B cell (primary cell): ENCODE measurements at regions not wholly inside any gene's neighbourhood (a gene's known extent, or its start where the extent isn't known, plus 50 kb on each side); places are given as distances from the start of the nearest gene placed in this dataset.

Experiments used
- ATAC-seq: fragments of 200-7000 bp; cut with Tn5 transposase; one replicate; pipeline ENCODE4 v1.10.0; 2021; ENCODE audit warnings: low read depth, mild to moderate bottlenecking, moderate number of reproducible peaks, moderate library complexity
- CTCF ChIA-PET: fragments of 350-600 bp; sonication (Branson Sonifier 250); formaldehyde crosslinking; loops from one replicate; lab custom pipeline; 2021; ENCODE audit warnings: antibody characterized with exemption, inconsistent platforms; lab: Charles Lee
- POLR2A ChIA-PET: fragments of 350-600 bp; sonication (Branson Sonifier 250); formaldehyde crosslinking; loops from one replicate; lab custom pipeline; 2021; ENCODE audit warnings: antibody characterized with exemption; lab: Charles Lee
- DNase-seq: peaks from one replicate; pipeline ENCODE4 v3.0.0; 2013
- H2AFZ ChIP-seq: 2 replicates; pipeline ENCODE4 v1.6.1; 2012; ENCODE audit warnings: mild to moderate bottlenecking, low read depth, low read length; ENCODE audit not compliant: insufficient read depth, poor library complexity, severe bottlenecking
- H3K27ac ChIP-seq, 2 donors: 1 replicate in 1 of 2; 2 replicates in 1 of 2; pipeline ENCODE4 v1.5.1; 2012 to 2013; ENCODE audit warnings: low read length in 2 of 2, mild to moderate bottlenecking in 2 of 2, moderate library complexity in 1 of 2
- H3K27me3 ChIP-seq, 4 experiments: fragments of 200-600 bp in 1 of 4; sonication (generic) in 1 of 4; replicated peaks in 1 of 4; 1 replicate in 2 of 4; 2 replicates in 2 of 4; pipeline versions ENCODE4 v1.6.1 to v1.7.0; 2013 to 2016; ENCODE audit warnings: low read length in 3 of 4, mild to moderate bottlenecking in 2 of 4, mixed read lengths in 1 of 4, moderate library complexity in 1 of 4; ENCODE audit not compliant: insufficient read depth in 4 of 4, control insufficient read depth in 3 of 4; ENCODE audit errors: control extremely low read depth in 1 of 4
- H3K36me3 ChIP-seq, 2 experiments: replicated peaks in 1 of 2; 1 replicate in 1 of 2; 2 replicates in 1 of 2; pipeline versions ENCODE4 v1.6.1 to v1.7.1; 2013; ENCODE audit warnings: low read length in 1 of 2; ENCODE audit not compliant: insufficient read depth in 2 of 2, control insufficient read depth in 1 of 2; ENCODE audit errors: control extremely low read depth in 1 of 2, extremely low read depth in 1 of 2
- H3K4me1 ChIP-seq, 2 donors: fragments of 200-600 bp in 1 of 2; sonication (generic) in 1 of 2; 1 replicate in 1 of 2; 2 replicates in 1 of 2; pipeline versions ENCODE4 v1.5.1 to v1.6.1; 2013 to 2017; ENCODE audit warnings: low read length in 2 of 2; ENCODE audit not compliant: control insufficient read depth in 2 of 2, insufficient read depth in 2 of 2
- H3K4me2 ChIP-seq: replicated peaks from 2 replicates; pipeline ENCODE3; 2012; ENCODE audit warnings: mild to moderate bottlenecking, low read depth, low read length; ENCODE audit not compliant: poor library complexity, severe bottlenecking
- H3K4me3 ChIP-seq, 5 experiments: fragments of 200-600 bp in 1 of 5; sonication (generic) in 1 of 5; 1 replicate in 3 of 5; 2 replicates in 2 of 5; pipeline versions ENCODE4 v1.5.1 to v1.7.0; 2011 to 2016; ENCODE audit warnings: low read length in 4 of 5, mild to moderate bottlenecking in 4 of 5, low read depth in 2 of 5, control low read depth in 1 of 5, moderate library complexity in 1 of 5; ENCODE audit not compliant: insufficient read depth in 1 of 5; ENCODE audit errors: control extremely low read depth in 1 of 5, extremely low read depth in 1 of 5
- H3K79me2 ChIP-seq: fragments of 200-600 bp; sonication (generic); one replicate; pipeline ENCODE4 v1.6.0; 2016; ENCODE audit warnings: low read length; ENCODE audit not compliant: control insufficient read depth, insufficient read depth
- H3K9ac ChIP-seq: fragments of 200-600 bp; sonication (generic); 2 replicates; pipeline ENCODE4 v1.6.1; 2017; ENCODE audit warnings: mild to moderate bottlenecking, low read length, moderate library complexity
- H3K9me3 ChIP-seq, 3 donors: one replicate each; pipeline versions ENCODE4 v1.6.1 to v1.7.1; 2013; ENCODE audit warnings: low read length in 2 of 3; ENCODE audit not compliant: control insufficient read depth in 2 of 3, insufficient read depth in 1 of 3; ENCODE audit errors: control extremely low read depth in 1 of 3
- H4K20me1 ChIP-seq: 2 replicates; pipeline ENCODE4 v1.6.0; 2012; ENCODE audit warnings: mild to moderate bottlenecking, low read length; ENCODE audit not compliant: insufficient read depth, control insufficient read depth, poor library complexity, severe bottlenecking
- H3K27ac Mint-ChIP-seq: one replicate; pipeline ENCODE4 v1.8.0; 2021; ENCODE audit warnings: mixed read lengths
- H3K27me3 Mint-ChIP-seq: one replicate; pipeline ENCODE4 v1.8.0; 2021; ENCODE audit warnings: mixed read lengths
- H3K4me1 Mint-ChIP-seq: one replicate; pipeline ENCODE4 v1.8.0; 2021; ENCODE audit warnings: mixed read lengths
- H3K4me3 Mint-ChIP-seq: one replicate; pipeline ENCODE4 v1.8.0; 2021; ENCODE audit warnings: mixed read lengths
- H3K9me3 Mint-ChIP-seq: one replicate; pipeline ENCODE4 v1.8.0; 2022; ENCODE audit warnings: mixed read lengths; ENCODE audit not compliant: insufficient read depth
- EZH2 ChIP-seq: IDR thresholded peaks from 2 replicates; pipeline ENCODE4 v1.6.1; 2012; ENCODE audit warnings: borderline replicate concordance, low read depth, mild to moderate bottlenecking, moderate library complexity, low read length; ENCODE audit not compliant: insufficient read depth, poor library complexity, severe bottlenecking
- WGBS: methylation state at CpG from one replicate; pipeline ENCODE4 v1.1.5; 2013; ENCODE audit warnings: missing lambda C conversion rate; ENCODE audit not compliant: insufficient coverage; 5-methylcytosine and 5-hydroxymethylcytosine counted together
- intact Hi-C: fragments of 100-400 bp; cut with micrococcal nuclease; formaldehyde crosslinking; loops from one replicate; pipeline ENCODE4 v1.10.0; 2022
- TF ChIP-seq, protein P1 (sequence below): fragments of 200-600 bp; IDR thresholded peaks from one replicate; pipeline ENCODE4 v1.8.0; 2022; ENCODE audit warnings: antibody characterized with exemption, mild to moderate bottlenecking

DNA sequence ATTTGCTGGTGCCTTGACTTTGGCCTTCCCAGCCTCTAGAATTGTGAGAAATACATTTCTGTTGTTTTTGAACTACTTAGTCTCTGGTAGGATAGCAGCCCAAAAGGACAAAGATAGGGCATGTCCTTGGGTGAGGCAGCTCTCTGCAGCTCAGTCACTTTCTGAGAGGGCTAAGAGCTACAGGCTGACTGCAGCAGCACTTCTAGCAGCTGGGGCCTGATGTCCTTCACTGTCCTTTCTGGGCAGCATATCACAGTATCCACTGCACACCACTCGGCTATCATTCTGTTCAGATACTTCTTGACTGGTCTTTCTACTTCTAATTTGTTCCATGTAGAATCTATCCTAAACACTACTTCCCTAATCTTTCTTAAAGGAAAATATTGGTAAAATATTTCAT is 68.5 kb upstream of the CLDN10 start:
- Histone ChIP-seq H3K36me3 (no peaks in the 10 kb centered on the region), H3K9ac (no peak overlapping the region), H3K27ac (no peak overlapping the region), H3K9me3 (peaks cover 0 to 3% (median 0%) of the 10 kb centered on the region in 3 donors), H3K4me3 (no peak overlapping the region), H4K20me1 (no peaks in the 10 kb centered on the region), H3K4me2 (no peak overlapping the region), H3K79me2 (no peaks in the 10 kb centered on the region), H2AFZ (no peak overlapping the region), H3K4me1 (peaks cover 0 to under 1% of the 10 kb centered on the region in 2 donors), H3K27me3 (peaks cover 0 to 4% (median 0%) of the 10 kb centered on the region in 4 experiments)
- Mint-ChIP-seq H3K9me3 (no peaks in the 10 kb centered on the region), H3K27me3 (peaks cover 10% of the 10 kb centered on the region), H3K4me1 (peaks cover 5% of the 10 kb centered on the region), H3K4me3 (no peak overlapping the region), H3K27ac (no peak overlapping the region)
- WGBS, result no CpG with 5 or more reads among the region's 1 CpG
- ChIA-PET POLR2A (no interaction called here), CTCF (no interaction called here)
- no peak for ATAC-seq
- TF ChIP-seq, protein P1, sequence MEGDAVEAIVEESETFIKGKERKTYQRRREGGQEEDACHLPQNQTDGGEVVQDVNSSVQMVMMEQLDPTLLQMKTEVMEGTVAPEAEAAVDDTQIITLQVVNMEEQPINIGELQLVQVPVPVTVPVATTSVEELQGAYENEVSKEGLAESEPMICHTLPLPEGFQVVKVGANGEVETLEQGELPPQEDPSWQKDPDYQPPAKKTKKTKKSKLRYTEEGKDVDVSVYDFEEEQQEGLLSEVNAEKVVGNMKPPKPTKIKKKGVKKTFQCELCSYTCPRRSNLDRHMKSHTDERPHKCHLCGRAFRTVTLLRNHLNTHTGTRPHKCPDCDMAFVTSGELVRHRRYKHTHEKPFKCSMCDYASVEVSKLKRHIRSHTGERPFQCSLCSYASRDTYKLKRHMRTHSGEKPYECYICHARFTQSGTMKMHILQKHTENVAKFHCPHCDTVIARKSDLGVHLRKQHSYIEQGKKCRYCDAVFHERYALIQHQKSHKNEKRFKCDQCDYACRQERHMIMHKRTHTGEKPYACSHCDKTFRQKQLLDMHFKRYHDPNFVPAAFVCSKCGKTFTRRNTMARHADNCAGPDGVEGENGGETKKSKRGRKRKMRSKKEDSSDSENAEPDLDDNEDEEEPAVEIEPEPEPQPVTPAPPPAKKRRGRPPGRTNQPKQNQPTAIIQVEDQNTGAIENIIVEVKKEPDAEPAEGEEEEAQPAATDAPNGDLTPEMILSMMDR, result no peak
- no peak for TF ChIP-seq EZH2
- intact Hi-C loops, result no loop called here
- DNase-seq, result no peak

DNA sequence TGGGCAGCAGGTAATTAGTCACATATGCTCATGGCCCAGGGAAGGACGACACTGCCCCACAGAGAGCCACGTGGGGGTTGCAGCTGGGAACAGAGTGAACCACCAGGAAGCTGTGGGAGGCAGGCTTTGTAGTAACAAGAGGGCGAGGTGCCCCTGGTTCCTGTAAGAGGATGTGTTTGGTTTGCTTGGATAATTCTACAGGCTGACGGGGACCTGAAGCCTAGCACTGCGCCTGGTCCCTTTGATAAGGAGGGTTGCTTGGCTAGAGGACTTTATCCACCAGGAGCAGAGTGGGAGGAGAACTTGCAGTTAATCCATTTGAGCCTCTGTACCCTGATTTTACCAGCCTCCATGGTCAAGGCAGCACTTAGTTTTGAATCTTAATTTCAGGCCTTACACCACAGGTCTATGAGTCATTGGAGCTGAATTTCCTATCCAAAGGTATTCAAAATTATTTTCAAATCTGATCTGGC is 67.4 kb upstream of the CLDN10 start:
- Mint-ChIP-seq H3K4me3 (no peak overlapping the region), H3K27ac (no peak overlapping the region), H3K4me1 (no peaks in the 10 kb centered on the region), H3K9me3 (no peaks in the 10 kb centered on the region), H3K27me3 (peaks cover 10% of the 10 kb centered on the region)
- ATAC-seq (no peak), DNase-seq (no peak)
- no peak overlapping the region for H3K4me3 ChIP-seq
- no peak overlapping the region for H3K4me2 ChIP-seq
- H4K20me1 ChIP-seq, result no peaks in the 10 kb centered on the region
- CTCF ChIA-PET, result no interaction called here
- H3K79me2 ChIP-seq, result no peaks in the 10 kb centered on the region
- no peaks in the 10 kb centered on the region for H3K36me3 ChIP-seq
- POLR2A ChIA-PET, result no interaction called here
- H3K9ac ChIP-seq, result no peak overlapping the region
- H3K4me1 ChIP-seq, result no peaks in the 10 kb centered on the region
- intact Hi-C loops, result no loop called here
- no peak overlapping the region for H2AFZ ChIP-seq
- 50% methylated on average over 5 of the region's 5 CpGs for WGBS
- peaks cover 0 to 3% (median 0%) of the 10 kb centered on the region in 3 donors for H3K9me3 ChIP-seq
- no peak overlapping the region for H3K27ac ChIP-seq
- TF ChIP-seq, protein P1, result no peak
- H3K27me3 ChIP-seq, result peaks cover 0 to 1% (median 0%) of the 10 kb centered on the region in 4 experiments
